ENCODE measurements at regions not wholly inside any gene's neighbourhood (a gene's known extent, or its start where the extent isn't known, plus 50 kb on each side); places are given as distances from the start of the nearest gene placed in this dataset.

DNA sequence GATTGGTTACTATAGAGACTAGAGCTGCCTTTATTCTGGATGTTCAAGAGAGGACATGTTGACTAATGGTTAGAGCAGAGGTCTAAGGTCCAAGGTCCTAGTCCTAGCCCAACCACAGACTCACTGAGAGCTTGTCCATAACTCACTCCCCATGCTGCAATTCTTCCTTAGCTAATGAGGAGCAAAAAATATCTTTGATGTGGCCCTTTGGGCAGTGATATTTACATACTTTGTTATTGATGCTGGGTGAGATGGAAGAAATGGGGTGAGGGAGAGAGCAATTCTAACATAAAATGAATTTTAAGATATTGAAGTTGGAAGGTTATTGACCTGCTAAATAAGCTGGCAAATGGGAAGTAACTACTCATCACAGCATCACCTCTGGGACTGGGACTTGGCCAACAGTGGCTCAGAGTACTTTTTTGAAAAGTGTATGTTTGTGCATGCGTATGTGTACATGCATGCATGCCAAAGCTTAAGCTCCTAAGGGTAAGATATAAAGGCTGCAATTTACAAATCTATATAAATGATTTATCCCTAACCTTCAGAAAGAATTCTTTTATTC, 58.0 kb upstream of the ANKRD55 start:
- DNase-seq (ENCODE audit: low read depth in 4 of 4, low spot score in 3 of 4), result no peak

GRCh38 chr5:56290378-56291078, 57.4 kb upstream of the ANKRD55 start:
- DNase-seq (ENCODE audit: low read depth in 4 of 4, low spot score in 3 of 4), result no peak

- DNase-seq (ENCODE audit: low read depth in 4 of 4, low spot score in 3 of 4), result no peak
Observed at GRCh38 chr5:56289602-56289987, 56.5 kb upstream of the ANKRD55 start.

- DNase-seq (ENCODE audit: low read depth in 4 of 4, low spot score in 3 of 4), result no peak
Observed at GRCh38 chr5:56288873-56289601, 55.9 kb upstream of the ANKRD55 start.

DNA sequence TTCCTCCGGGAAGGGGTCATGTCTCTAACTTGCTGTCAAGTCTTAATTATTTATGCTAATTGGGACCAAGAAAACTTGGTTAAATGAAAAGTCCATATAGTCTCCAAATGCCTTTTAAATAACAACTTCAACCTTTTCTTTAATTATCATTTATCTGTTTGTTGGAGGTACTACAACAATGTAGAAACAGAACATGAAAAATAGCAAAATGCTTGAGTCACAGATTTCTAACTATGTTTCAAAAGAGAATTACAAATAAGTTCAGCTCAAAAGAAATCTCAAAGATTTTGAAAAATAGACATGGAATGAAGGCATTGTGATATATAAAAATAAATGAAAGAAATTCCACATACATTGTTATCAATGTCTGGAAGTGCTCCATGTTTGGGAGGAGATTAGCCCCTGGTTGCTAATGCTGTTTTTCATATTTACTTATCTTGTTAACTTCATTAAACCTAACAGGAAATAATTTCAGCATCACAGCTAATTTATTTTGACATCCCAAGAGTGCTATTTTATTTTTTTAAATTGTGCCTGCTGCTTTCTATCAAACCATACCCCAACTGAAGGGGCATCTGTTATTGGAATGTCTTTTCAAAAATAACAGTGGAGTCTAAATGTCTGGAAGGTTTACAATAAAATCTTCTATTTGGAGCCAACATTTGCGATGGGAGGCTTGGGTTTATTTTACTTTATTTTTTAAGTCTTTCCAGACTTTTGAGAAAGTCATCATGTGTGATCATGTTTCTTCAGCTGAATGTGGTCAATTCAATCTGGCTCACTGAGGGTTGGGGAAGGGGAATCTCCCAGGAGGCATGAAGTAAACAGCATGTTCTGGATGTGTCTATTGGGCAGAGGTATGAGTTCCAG, 53.1 kb upstream of the ANKRD55 start:
- no peak for DNase-seq (ENCODE audit: low read depth in 4 of 4, low spot score in 3 of 4)

GRCh38 chr5:56282951-56283350, 49.8 kb upstream of the ANKRD55 start:
- no peak for DNase-seq (ENCODE audit: low read depth in 4 of 4, low spot score in 3 of 4)

All from left renal pelvis (tissue), 4 donors.